HUES64 (cell line): ENCODE measurements at regions not wholly inside any gene's neighbourhood (a gene's known extent, or its start where the extent isn't known, plus 50 kb on each side); places are given as distances from the start of the nearest gene placed in this dataset.

Experiments used
- H3K27ac ChIP-seq: 2 replicates; pipeline ENCODE4 v1.7.0; 2013; ENCODE audit warnings: low read depth, low read length, inconsistent platforms
- H3K27me3 ChIP-seq: 2 replicates; pipeline ENCODE4 v1.6.1; 2013; ENCODE audit warnings: mild to moderate bottlenecking, low read length; ENCODE audit not compliant: insufficient read depth
- H3K36me3 ChIP-seq: 2 replicates; pipeline ENCODE4 v1.6.1; 2013; ENCODE audit warnings: mild to moderate bottlenecking, low read length; ENCODE audit not compliant: insufficient read depth
- H3K4me1 ChIP-seq: 2 replicates; pipeline ENCODE4 v1.6.1; 2013; ENCODE audit warnings: mild to moderate bottlenecking, low read length, moderate library complexity; ENCODE audit not compliant: insufficient read depth
- H3K4me3 ChIP-seq: 2 replicates; pipeline ENCODE4 v1.5.1; 2013; ENCODE audit warnings: mild to moderate bottlenecking, low read length, moderate library complexity
- H3K9ac ChIP-seq: 2 replicates; pipeline ENCODE4 v1.6.1; 2013; ENCODE audit warnings: mild to moderate bottlenecking, low read depth, low read length
- H3K9me3 ChIP-seq: 2 replicates; pipeline ENCODE4 v1.6.1; 2013; ENCODE audit warnings: low read depth, low read length; ENCODE audit not compliant: insufficient read depth
- WGBS: fragments of 150-250, 120-280 bp; methylation state at CpG from one replicate; pipeline ENCODE4 v1.1.7; 2013; ENCODE audit warnings: missing lambda C conversion rate; 5-methylcytosine and 5-hydroxymethylcytosine counted together

DNA sequence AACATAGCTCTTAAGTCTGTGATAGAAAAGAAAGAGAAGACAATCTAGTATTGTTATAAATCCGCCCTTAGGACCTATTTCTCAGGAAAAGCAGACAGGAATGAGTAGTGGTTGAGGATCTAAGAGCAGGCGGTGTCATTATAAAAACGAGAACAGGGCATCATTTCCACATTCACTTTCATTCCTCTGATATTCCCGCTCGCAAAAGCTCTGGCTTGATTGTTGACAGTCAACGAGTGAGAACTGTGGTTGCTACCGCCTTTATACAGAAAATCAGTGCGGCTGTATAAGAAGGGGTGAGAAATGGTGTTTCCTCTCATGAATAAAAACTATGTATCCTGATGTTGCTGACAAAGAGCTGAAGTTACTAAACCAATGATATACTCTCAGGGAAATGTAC lies 1409.6 kb upstream of the WWC1 start:
- Histone ChIP-seq H3K27me3 (no peaks in the 10 kb centered on the region), H3K36me3 (no peaks in the 10 kb centered on the region), H3K4me1 (peaks cover 28% of the 10 kb centered on the region), H3K27ac (no peak overlapping the region), H3K9ac (no peak overlapping the region), H3K9me3 (no peaks in the 10 kb centered on the region), H3K4me3 (no peak overlapping the region)
- 88% methylated on average over 7 of the region's 8 CpGs for WGBS

DNA sequence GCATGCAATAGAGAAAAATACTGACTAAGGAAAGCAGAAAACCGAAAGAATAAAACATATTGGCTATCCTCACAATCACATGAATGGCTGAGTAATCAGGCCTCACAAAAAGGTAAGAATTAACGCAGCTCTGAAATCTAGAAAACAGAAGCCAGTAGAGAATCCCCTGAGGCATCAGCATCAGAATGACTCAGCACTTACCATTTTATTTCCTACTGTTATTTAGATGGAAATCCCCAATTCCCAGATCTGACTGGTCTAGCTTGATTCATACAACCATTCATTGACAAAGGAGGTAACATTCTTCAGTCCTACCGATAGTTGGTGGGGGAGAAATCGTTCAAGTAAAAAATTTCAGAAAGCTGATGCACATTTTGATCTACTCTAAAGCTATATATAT lies 1408.4 kb upstream of the WWC1 start:
- no peaks in the 10 kb centered on the region for H3K27me3 ChIP-seq
- H3K4me3 ChIP-seq: peak overlapping the region; percentile 13; the same call in 1 of the 2 replicates
- WGBS: 66% methylated on average over 2 of the region's 4 CpGs
- peaks cover 28% of the 10 kb centered on the region for H3K4me1 ChIP-seq
- H3K9me3 ChIP-seq: no peaks in the 10 kb centered on the region
- peak overlapping the region; percentile 85 for H3K27ac ChIP-seq
- no peak overlapping the region for H3K9ac ChIP-seq
- no peaks in the 10 kb centered on the region for H3K36me3 ChIP-seq

DNA sequence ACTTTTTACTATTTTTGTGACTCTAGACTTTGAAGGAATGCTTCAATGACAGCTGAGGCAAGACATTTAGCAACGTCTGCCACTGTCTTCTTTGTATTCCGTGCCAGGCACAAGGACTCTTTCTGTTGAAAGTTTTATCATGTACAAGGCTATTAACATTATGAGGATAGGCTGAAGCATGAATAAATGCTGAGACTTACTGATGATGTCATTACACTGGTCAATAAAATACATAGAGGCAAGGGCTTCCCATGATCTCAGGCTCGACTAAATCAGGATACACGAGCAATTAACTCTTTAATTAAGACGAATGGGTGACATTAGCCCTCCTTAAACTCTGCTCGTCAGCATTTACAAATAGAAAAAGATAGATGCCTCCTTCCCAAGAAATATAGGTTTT lies 1393.3 kb upstream of the WWC1 start:
- Histone ChIP-seq H3K27ac (no peak overlapping the region), H3K9ac (no peak overlapping the region)

DNA sequence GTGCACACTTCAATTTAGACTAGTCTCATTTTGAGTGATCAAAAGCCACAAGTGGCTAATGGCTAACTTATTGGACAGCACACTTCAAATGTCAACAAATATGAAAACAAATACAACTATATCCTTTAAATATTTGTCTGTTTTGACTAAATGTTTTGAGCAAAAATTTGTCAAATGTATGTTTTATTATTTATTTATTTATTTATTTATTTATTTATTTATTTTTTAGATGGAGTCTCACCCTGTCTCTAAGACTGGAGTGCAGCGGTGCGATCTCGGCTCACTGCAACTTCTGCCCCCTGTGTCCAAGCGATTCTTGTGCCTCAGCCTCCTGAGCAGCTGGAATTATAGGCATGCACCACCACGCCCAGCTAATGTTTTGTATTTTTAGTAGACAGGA lies 1392.1 kb upstream of the WWC1 start:
- Histone ChIP-seq H3K4me3 (no peak overlapping the region), H3K27ac (no peak overlapping the region), H3K9me3 (no peaks in the 10 kb centered on the region), H3K9ac (no peak overlapping the region), H3K4me1 (no peaks in the 10 kb centered on the region), H3K36me3 (no peaks in the 10 kb centered on the region), H3K27me3 (no peaks in the 10 kb centered on the region)
- 98% methylated on average over 5 of the region's 5 CpGs for WGBS

More for the DNA sequence above, 1393.3 kb upstream of the WWC1 start:
- H3K4me1 ChIP-seq: no peaks in the 10 kb centered on the region
- WGBS: 95% methylated on average over 6 of the region's 6 CpGs
- no peaks in the 10 kb centered on the region for H3K9me3 ChIP-seq
- no peaks in the 10 kb centered on the region for H3K36me3 ChIP-seq
- H3K27me3 ChIP-seq: no peaks in the 10 kb centered on the region
- no peak overlapping the region for H3K4me3 ChIP-seq

DNA sequence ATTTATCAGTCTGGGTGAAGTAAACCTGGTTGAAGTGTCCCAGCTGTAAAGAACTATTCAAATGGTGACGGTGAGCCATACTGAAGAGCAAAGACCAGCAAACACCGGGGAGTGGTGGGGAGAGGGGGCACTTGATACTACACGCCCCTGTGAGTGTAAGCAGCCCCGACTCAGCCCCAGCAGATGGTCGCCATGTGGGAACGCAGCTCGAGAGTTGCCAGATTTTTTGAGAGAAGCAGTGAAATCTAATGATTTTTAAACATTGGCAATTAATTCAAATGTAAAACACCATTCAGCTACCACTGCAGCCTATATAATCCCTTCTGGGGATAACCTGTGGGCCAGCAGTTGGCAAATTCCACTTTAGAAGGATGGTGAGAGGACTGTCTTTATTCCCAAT lies 1386.9 kb upstream of the WWC1 start:
- H3K9me3 ChIP-seq: no peaks in the 10 kb centered on the region
- no peak overlapping the region for H3K9ac ChIP-seq
- 95% methylated on average over 7 of the region's 7 CpGs for WGBS
- no peaks in the 10 kb centered on the region; the same call in 1 of the 2 replicates for H3K4me1 ChIP-seq
- no peaks in the 10 kb centered on the region for H3K27me3 ChIP-seq
- H3K36me3 ChIP-seq: no peaks in the 10 kb centered on the region
- no peak overlapping the region for H3K4me3 ChIP-seq
- H3K27ac ChIP-seq: no peak overlapping the region

DNA sequence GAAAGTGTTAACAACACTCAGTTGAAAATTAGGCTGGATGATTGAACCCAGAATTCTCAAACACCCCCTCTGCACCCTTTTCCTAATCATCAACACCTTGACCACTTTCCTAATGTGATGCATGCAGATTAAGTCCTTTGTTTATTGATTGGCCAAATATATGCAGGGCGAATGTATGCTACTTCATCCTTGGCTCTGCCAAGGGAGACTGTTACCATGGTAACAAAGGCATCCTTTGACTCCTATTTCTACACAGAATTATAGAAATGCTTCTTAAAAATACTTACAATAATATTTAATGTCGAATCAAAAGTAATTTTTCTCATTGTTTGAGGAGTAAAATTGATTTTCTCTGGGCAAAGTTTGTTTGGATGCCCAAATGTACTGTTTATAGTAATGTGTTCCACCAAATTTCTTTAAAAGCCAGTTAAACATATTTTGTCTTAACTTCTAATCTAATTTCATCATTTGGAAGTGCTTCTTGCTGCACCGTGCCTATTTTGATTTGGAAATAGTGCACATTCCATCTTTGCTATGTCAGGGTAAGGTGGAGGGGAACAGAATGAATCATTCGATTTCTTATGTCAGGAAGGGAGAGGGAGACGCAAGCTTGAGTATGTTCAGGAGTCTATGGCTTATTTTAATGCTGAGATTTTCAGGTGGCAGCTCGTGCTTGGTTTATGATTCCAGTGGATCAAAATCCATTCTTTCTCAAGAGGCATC lies 1384.3 kb upstream of the WWC1 start:
- Histone ChIP-seq H3K4me3 (no peak overlapping the region), H3K36me3 (no peaks in the 10 kb centered on the region), H3K9me3 (no peaks in the 10 kb centered on the region), H3K4me1 (no peaks in the 10 kb centered on the region; the same call in 1 of the 2 replicates), H3K9ac (no peak overlapping the region), H3K27ac (no peak overlapping the region), H3K27me3 (no peaks in the 10 kb centered on the region)
- WGBS: 96% methylated on average over 5 of the region's 6 CpGs

DNA sequence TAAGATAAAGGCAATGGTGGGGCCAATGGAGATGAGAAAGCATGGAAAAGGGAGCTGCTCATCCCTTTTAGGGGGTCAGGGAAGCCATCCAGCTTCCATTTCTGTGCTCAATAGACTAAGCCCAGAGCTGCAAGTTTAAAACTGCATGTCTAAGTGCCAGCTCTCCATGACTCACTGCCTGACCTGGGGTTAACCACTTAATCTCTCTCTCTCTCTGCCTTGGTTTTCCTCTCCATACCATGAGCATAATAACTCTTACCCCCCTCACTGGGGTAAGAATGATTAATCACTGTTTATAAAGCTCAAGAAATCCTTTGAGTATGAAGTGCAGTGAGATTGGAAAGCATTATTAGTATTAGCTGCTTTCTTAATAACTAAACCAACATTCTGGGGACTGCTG lies 1382.4 kb upstream of the WWC1 start:
- no peaks in the 10 kb centered on the region for H3K27me3 ChIP-seq
- H3K9ac ChIP-seq: no peak overlapping the region
- H3K4me3 ChIP-seq: no peak overlapping the region
- H3K9me3 ChIP-seq: no peaks in the 10 kb centered on the region
- H3K4me1 ChIP-seq: no peaks in the 10 kb centered on the region; the same call in 1 of the 2 replicates
- H3K27ac ChIP-seq: no peak overlapping the region
- no peaks in the 10 kb centered on the region for H3K36me3 ChIP-seq

DNA sequence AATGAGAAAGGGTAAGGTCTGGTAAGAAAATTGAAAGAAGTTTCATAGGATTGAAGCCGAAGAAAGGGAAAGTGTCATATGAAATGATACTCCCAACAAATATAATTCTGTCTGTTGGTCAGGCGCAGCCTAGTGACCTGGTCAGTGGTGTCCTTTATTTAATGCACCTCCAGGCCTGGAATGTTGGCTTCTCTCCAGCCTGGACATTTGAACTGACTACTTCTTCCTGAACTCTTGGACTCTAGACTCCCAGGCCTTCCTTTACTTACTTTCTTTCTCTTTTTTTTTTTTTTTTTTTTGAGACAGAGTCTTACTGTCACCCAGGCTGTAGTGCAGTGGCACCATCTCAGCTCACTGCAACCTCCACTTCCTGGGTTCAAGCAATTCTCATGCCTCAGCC lies 1381.5 kb upstream of the WWC1 start:
- Histone ChIP-seq H3K36me3 (no peaks in the 10 kb centered on the region), H3K27ac (no peak overlapping the region), H3K9me3 (no peaks in the 10 kb centered on the region), H3K27me3 (no peaks in the 10 kb centered on the region), H3K4me3 (no peak overlapping the region), H3K4me1 (no peaks in the 10 kb centered on the region; the same call in 1 of the 2 replicates), H3K9ac (no peak overlapping the region)
- WGBS: 96% methylated on average over 1 of the region's 2 CpGs

DNA sequence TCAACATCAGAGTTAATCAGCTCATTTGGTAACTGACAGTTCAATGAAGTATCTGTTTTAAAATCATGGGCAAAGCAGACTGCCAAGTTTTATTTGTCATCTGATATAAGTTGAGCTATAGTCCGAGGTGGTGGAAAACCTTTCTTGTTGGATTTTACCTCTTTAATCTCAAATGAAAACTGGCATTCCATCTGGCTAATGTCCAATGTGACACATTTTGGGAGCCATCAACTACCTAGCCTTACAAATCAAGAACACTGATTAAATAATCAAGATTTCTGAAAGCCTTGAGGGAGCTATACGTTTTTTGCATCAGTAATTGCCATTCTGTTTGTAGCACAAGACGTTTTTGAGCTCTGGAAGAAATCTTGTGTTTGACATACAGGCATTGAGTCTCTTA lies 1380.5 kb upstream of the WWC1 start:
- WGBS: 91% methylated on average over 3 of the region's 3 CpGs
- Histone ChIP-seq H3K9ac (no peak overlapping the region), H3K9me3 (no peaks in the 10 kb centered on the region), H3K36me3 (no peaks in the 10 kb centered on the region), H3K4me1 (no peaks in the 10 kb centered on the region), H3K27me3 (no peaks in the 10 kb centered on the region), H3K27ac (no peak overlapping the region), H3K4me3 (no peak overlapping the region)

DNA sequence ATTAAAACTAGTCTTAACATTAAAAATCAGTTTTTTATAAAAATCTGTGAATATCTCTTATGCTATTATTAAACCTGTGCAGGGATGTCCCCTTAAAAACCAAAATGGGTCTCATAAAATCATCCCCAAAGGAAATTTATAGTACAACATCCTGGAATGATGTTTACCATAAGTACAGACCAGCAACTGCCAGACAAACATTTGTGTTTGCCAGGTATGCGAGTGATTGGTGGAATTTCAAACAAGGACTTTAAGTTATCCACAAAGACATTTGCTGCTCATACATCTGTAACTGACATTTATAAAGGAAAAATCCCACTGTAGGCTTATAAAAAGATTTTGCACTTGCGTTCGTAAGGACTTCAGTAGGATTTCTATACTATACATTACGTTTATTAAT lies 1375.4 kb upstream of the WWC1 start:
- Histone ChIP-seq H3K27ac (no peak overlapping the region), H3K9me3 (no peaks in the 10 kb centered on the region), H3K4me3 (no peak overlapping the region), H3K9ac (no peak overlapping the region), H3K27me3 (no peaks in the 10 kb centered on the region), H3K4me1 (no peaks in the 10 kb centered on the region), H3K36me3 (no peaks in the 10 kb centered on the region)
- 94% methylated on average over 4 of the region's 4 CpGs for WGBS

DNA sequence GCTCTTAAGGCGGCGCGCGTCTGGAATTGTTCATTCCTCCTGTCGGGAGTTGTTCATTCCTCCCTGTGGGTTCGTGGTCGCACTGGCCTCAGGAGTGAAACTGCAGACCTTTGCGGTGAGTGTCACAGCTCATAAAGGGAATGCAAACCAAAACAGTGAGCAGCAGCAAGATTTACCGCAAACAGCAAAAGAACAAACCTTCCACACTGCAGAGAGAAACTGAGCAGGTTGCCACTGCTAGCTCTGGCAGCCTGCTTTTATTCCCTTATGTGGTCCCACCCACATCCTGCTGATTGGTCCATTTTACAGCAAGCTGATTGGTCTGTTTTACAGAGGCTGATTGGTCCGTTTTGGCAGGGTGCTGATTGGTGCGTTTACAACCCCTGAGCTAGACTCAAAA lies 1365.3 kb upstream of the WWC1 start:
- WGBS: 97% methylated on average over 11 of the region's 11 CpGs
- no peaks in the 10 kb centered on the region for H3K36me3 ChIP-seq
- H3K9ac ChIP-seq: no peak overlapping the region
- no peaks in the 10 kb centered on the region for H3K4me1 ChIP-seq
- H3K27me3 ChIP-seq: no peaks in the 10 kb centered on the region
- no peak overlapping the region for H3K4me3 ChIP-seq
- no peak overlapping the region for H3K27ac ChIP-seq
- H3K9me3 ChIP-seq: 0 out of 2 replicates have a peak, but pooled peaks cover 7% of the 10 kb centered on the region
